HCT116 (cell line): ENCODE measurements at regions not wholly inside any gene's neighbourhood (a gene's known extent, or its start where the extent isn't known, plus 50 kb on each side); places are given as distances from the start of the nearest gene placed in this dataset.

Experiments
- ATAC-seq: fragments of 200-7000 bp; cut with Tn5 transposase; 2 replicates; pipeline ENCODE4 v1.9.1; 2020; ENCODE audit warnings: mild to moderate bottlenecking, moderate library complexity
- BruUV-seq: library from RNA; stranded (reverse); fragments of 400-500 nt; replicated peaks from 2 replicates; lab custom pipeline; 2021; lab: Mats Ljungman, UMichigan
- CTCF ChIA-PET: fragments of 300-600 bp; sonication (Branson Sonifier 250); formaldehyde crosslinking; loops from one replicate; lab custom pipeline; 2021; ENCODE audit warnings: antibody characterized with exemption; lab: Charles Lee
- POLR2A ChIA-PET: fragments of 300-600, 350-600 bp; sonication (Branson Sonifier 250); formaldehyde crosslinking; loops from one replicate; lab custom pipeline; 2021; ENCODE audit warnings: antibody characterized with exemption; lab: Charles Lee
- RAD21 ChIA-PET, 2 experiments: fragments of 300-600 bp; sonication (Branson Sonifier 250); formaldehyde crosslinking; loops; one replicate each; lab custom pipeline; 2023; ENCODE audit warnings: low total read pairs in 2 of 2; ENCODE audit not compliant: uncharacterized antibody in 2 of 2, unreplicated experiment in 2 of 2, low non-redundant PET in 1 of 2; lab: Charles Lee
- DNase-seq: peaks from one replicate; pipeline ENCODE4 v3.0.0-alpha.2; 2010; ENCODE audit warnings: low read depth, low spot score
- H2AFZ ChIP-seq: fragments of 200-600 bp; shearing (Covaris generic), sonication (generic); 2 replicates; pipeline ENCODE4 v1.6.1; 2017; ENCODE audit warnings: low read depth, mixed run types, mixed read lengths, antibody characterized with exemption, low read length; ENCODE audit not compliant: poor library complexity, severe bottlenecking
- H3K27ac ChIP-seq: 2 replicates; pipeline ENCODE4 v1.5.1; 2012; ENCODE audit warnings: low read depth, low read length
- H3K27me3 ChIP-seq: fragments of 200-600 bp; sonication (generic); 2 replicates; pipeline ENCODE4 v1.6.1; 2016; ENCODE audit warnings: mixed run types, low read length, mixed read lengths; ENCODE audit not compliant: insufficient read depth
- H3K36me3 ChIP-seq, 2 experiments: fragments of 200-500 bp in 1 of 2; fragments of 200-600 bp in 1 of 2; sonication (Bioruptor generic) in 1 of 2; sonication (generic) in 1 of 2; 2 replicates each; pipeline versions ENCODE4 v1.5.1 to v1.6.1; 2014 to 2016; ENCODE audit warnings: low read length in 2 of 2, inconsistent platforms in 1 of 2, mixed read lengths in 1 of 2, mixed run types in 1 of 2; ENCODE audit not compliant: insufficient read depth in 2 of 2, control insufficient read depth in 1 of 2
- H3K4me1 ChIP-seq, 2 experiments: fragments of 200-600 bp in 1 of 2; sonication (generic) in 1 of 2; 2 replicates each; pipeline versions ENCODE4 v1.5.1 to v1.6.1; 2012 to 2017; ENCODE audit warnings: low read length in 2 of 2, inconsistent platforms in 1 of 2, mild to moderate bottlenecking in 1 of 2, mixed read lengths in 1 of 2, mixed run types in 1 of 2, moderate library complexity in 1 of 2; ENCODE audit not compliant: insufficient read depth in 2 of 2, control insufficient read depth in 1 of 2
- H3K4me2 ChIP-seq: fragments of 200-600 bp; sonication (generic); 2 replicates; pipeline ENCODE4 v1.6.1; 2017; ENCODE audit warnings: mixed run types, low read length, mixed read lengths
- H3K4me3 ChIP-seq, 2 experiments: fragments of 200-600 bp in 1 of 2; sonication (generic) in 1 of 2; replicated peaks in 1 of 2; 2 replicates each; pipeline ENCODE4 v1.5.1; 2011 to 2016; ENCODE audit warnings: low read length in 2 of 2, control low read depth in 1 of 2, low read depth in 1 of 2, mild to moderate bottlenecking in 1 of 2, mixed read lengths in 1 of 2, mixed run types in 1 of 2
- H3K79me2 ChIP-seq: fragments of 200-600 bp; sonication (generic); 2 replicates; pipeline ENCODE4 v1.6.1; 2017; ENCODE audit warnings: mild to moderate bottlenecking, mixed run types, low read length, moderate library complexity, mixed read lengths; ENCODE audit not compliant: insufficient read depth
- H3K9ac ChIP-seq: fragments of 200-600 bp; sonication (generic); 2 replicates; pipeline ENCODE4 v1.6.1; 2016; ENCODE audit warnings: low read length, mixed read lengths
- H3K9me2 ChIP-seq: fragments of 200-600 bp; sonication (generic), shearing (Covaris generic); 2 replicates; pipeline ENCODE4 v1.6.1; 2017; ENCODE audit warnings: mixed run types, mild to moderate bottlenecking, moderate library complexity; ENCODE audit not compliant: insufficient read depth
- H3K9me3 ChIP-seq, 2 experiments: fragments of 200-500 bp in 1 of 2; fragments of 200-600 bp in 1 of 2; sonication (Bioruptor generic) in 1 of 2; sonication (generic) in 1 of 2; 2 replicates each; pipeline ENCODE4 v1.6.1; 2014 to 2017; ENCODE audit warnings: low read length in 2 of 2, mixed read lengths in 2 of 2, inconsistent platforms in 1 of 2, low read depth in 1 of 2, mild to moderate bottlenecking in 1 of 2, mixed run types in 1 of 2, moderate library complexity in 1 of 2; ENCODE audit not compliant: control insufficient read depth in 1 of 2, insufficient read depth in 1 of 2
- H4K20me1 ChIP-seq: fragments of 200-600 bp; sonication (generic), shearing (Covaris generic); 2 replicates; pipeline ENCODE4 v1.6.1; 2017; ENCODE audit warnings: mixed run types, mild to moderate bottlenecking, moderate library complexity; ENCODE audit not compliant: insufficient read depth
- EGR1 ChIP-seq: IDR thresholded peaks from 2 replicates; pipeline ENCODE4 v1.6.1; 2012; ENCODE audit warnings: low read depth
- intact Hi-C: fragments of 100-400 bp; cut with micrococcal nuclease; formaldehyde crosslinking; loops from 2 replicates; pipeline ENCODE4 v1.10.0; 2022
- TF ChIP-seq, protein P1 (sequence below), 3 experiments: fragments of 200-600 bp in 1 of 3; sonication (generic) in 1 of 3; IDR thresholded peaks in 2 of 3; conservative IDR thresholded peaks in 1 of 3; 2 replicates each; pipeline ENCODE4 v1.5.1; 2012 to 2017; ENCODE audit warnings: low read depth in 2 of 3, low read length in 2 of 3, antibody characterized with exemption in 1 of 3, borderline replicate concordance in 1 of 3, control low read depth in 1 of 3, mild to moderate bottlenecking in 1 of 3, mixed read lengths in 1 of 3, mixed run types in 1 of 3, moderate library complexity in 1 of 3; ENCODE audit not compliant: insufficient read depth in 1 of 3
- TF ChIP-seq, protein P2 (sequence below): IDR thresholded peaks from 2 replicates; pipeline ENCODE4 v1.6.1; 2012; ENCODE audit warnings: low read depth

DNA sequence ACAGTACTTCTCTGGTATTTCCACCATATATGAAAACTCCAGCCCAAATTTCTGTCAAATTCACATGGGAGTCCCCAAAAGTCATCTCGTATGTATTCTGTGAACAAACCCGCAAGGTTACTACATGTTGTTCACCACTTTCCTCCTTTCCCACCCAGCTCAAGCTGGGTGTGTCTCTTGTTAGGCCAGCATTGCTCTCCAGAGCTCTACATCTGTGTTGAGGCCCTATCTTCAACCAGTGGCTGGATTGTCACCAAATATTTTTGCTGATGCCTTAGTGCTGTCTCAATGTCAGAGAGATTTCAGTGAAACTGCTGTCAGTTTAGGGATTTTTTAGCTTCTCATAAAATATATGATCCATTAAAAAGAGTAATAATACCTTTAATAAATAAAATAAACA is 230.9 kb downstream of the BTG1 start:
- CTCF ChIA-PET = no interaction called here
- H3K27ac ChIP-seq = no peak overlapping the region

More for the DNA sequence above, 230.9 kb downstream of the BTG1 start:
- intact Hi-C loops = no loop called here
- TF ChIP-seq, protein P1, sequence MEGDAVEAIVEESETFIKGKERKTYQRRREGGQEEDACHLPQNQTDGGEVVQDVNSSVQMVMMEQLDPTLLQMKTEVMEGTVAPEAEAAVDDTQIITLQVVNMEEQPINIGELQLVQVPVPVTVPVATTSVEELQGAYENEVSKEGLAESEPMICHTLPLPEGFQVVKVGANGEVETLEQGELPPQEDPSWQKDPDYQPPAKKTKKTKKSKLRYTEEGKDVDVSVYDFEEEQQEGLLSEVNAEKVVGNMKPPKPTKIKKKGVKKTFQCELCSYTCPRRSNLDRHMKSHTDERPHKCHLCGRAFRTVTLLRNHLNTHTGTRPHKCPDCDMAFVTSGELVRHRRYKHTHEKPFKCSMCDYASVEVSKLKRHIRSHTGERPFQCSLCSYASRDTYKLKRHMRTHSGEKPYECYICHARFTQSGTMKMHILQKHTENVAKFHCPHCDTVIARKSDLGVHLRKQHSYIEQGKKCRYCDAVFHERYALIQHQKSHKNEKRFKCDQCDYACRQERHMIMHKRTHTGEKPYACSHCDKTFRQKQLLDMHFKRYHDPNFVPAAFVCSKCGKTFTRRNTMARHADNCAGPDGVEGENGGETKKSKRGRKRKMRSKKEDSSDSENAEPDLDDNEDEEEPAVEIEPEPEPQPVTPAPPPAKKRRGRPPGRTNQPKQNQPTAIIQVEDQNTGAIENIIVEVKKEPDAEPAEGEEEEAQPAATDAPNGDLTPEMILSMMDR (IDR thresholded peaks at IDR 0.05 in 2 of 3, conservative IDR thresholded peaks at IDR 0.05 in 1 of 3; ENCODE audit: borderline replicate concordance in 1 of 3, insufficient read depth in 1 of 3, low read depth in 2 of 3, low read length in 2 of 3) = no peak
- no peak for TF ChIP-seq EGR1
- TF ChIP-seq, protein P2, sequence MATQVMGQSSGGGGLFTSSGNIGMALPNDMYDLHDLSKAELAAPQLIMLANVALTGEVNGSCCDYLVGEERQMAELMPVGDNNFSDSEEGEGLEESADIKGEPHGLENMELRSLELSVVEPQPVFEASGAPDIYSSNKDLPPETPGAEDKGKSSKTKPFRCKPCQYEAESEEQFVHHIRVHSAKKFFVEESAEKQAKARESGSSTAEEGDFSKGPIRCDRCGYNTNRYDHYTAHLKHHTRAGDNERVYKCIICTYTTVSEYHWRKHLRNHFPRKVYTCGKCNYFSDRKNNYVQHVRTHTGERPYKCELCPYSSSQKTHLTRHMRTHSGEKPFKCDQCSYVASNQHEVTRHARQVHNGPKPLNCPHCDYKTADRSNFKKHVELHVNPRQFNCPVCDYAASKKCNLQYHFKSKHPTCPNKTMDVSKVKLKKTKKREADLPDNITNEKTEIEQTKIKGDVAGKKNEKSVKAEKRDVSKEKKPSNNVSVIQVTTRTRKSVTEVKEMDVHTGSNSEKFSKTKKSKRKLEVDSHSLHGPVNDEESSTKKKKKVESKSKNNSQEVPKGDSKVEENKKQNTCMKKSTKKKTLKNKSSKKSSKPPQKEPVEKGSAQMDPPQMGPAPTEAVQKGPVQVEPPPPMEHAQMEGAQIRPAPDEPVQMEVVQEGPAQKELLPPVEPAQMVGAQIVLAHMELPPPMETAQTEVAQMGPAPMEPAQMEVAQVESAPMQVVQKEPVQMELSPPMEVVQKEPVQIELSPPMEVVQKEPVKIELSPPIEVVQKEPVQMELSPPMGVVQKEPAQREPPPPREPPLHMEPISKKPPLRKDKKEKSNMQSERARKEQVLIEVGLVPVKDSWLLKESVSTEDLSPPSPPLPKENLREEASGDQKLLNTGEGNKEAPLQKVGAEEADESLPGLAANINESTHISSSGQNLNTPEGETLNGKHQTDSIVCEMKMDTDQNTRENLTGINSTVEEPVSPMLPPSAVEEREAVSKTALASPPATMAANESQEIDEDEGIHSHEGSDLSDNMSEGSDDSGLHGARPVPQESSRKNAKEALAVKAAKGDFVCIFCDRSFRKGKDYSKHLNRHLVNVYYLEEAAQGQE = no peak
- Histone ChIP-seq H3K27me3 (no peaks in the 10 kb centered on the region), H3K4me2 (no peak overlapping the region), H3K36me3 (no peaks in the 10 kb centered on the region), H3K9ac (no peak overlapping the region), H3K79me2 (no peaks in the 10 kb centered on the region), H4K20me1 (no peaks in the 10 kb centered on the region), H3K9me2 (no peaks in the 10 kb centered on the region), H3K4me1 (no peaks in the 10 kb centered on the region), H3K4me3 (no peak overlapping the region), H2AFZ (no peak overlapping the region), H3K9me3 (no peaks in the 10 kb centered on the region)
- ATAC-seq (no peak), DNase-seq (no peak)
- BruUV-seq = no TSS peak
- ChIA-PET RAD21 (no interaction called here), POLR2A (no interaction called here)
